Gastroesophageal sphincter (tissue), 4 donors: ENCODE measurements at regions not wholly inside any gene's neighbourhood (a gene's known extent, or its start where the extent isn't known, plus 50 kb on each side); places are given as distances from the start of the nearest gene placed in this dataset.

Experiments
- ATAC-seq: fragments of 150-250 bp; one replicate; pipeline ENCODE4 v1.9.1; 2016; ENCODE audit warnings: mild to moderate bottlenecking, moderate library complexity
- H3K27ac ChIP-seq, 4 donors: fragments of 200-600 bp; sonication (generic) in 3 of 4; 1 replicate in 3 of 4; 2 replicates in 1 of 4; pipeline ENCODE4 v1.5.1; 2016 to 2019
- H3K27me3 ChIP-seq: fragments of 200-600 bp; sonication (generic); one replicate; pipeline ENCODE4 v1.5.1; 2019
- H3K36me3 ChIP-seq, 2 donors: fragments of 200-600 bp; sonication (generic); one replicate each; pipeline ENCODE4 v1.5.1; 2019; ENCODE audit warnings: control low read depth in 1 of 2
- H3K4me1 ChIP-seq, 3 donors: fragments of 200-600 bp; sonication (generic); 1 replicate in 2 of 3; 2 replicates in 1 of 3; pipeline ENCODE4 v1.5.1; 2016 to 2019; ENCODE audit warnings: control low read depth in 2 of 3
- H3K4me3 ChIP-seq, 2 donors: fragments of 200-600 bp; sonication (generic); one replicate each; pipeline ENCODE4 v1.5.1; 2019; ENCODE audit warnings: mild to moderate bottlenecking in 1 of 2, moderate library complexity in 1 of 2
- H3K9me3 ChIP-seq, 3 donors: fragments of 200-600 bp; sonication (generic); one replicate each; pipeline ENCODE4 v1.5.1; 2017 to 2019; ENCODE audit warnings: control low read depth in 2 of 3
- EP300 ChIP-seq: sonication (generic); formaldehyde crosslinking; IDR thresholded peaks from one replicate; pipeline ENCODE4 v1.6.1; 2017; ENCODE audit warnings: antibody characterized with exemption, mild to moderate bottlenecking
- POLR2A ChIP-seq, 2 donors: fragments of 450-650 bp; IDR thresholded peaks; one replicate each; pipeline ENCODE4 v1.6.1; 2017; ENCODE audit warnings: antibody characterized with exemption in 2 of 2, mild to moderate bottlenecking in 2 of 2, moderate library complexity in 1 of 2
- POLR2AphosphoS5 ChIP-seq: sonication (generic); formaldehyde crosslinking; IDR thresholded peaks from one replicate; pipeline ENCODE4 v1.6.1; 2017; ENCODE audit warnings: antibody characterized with exemption
- WGBS, 2 donors: methylation state at CpG; one replicate each; pipeline ENCODE4 v1.1.5; 2018; ENCODE audit warnings: low coverage in 1 of 2; 5-methylcytosine and 5-hydroxymethylcytosine counted together
- TF ChIP-seq, protein P1 (sequence below), 4 experiments: fragments of 200-600 bp in 2 of 4; fragments of 450-650 bp in 2 of 4; sonication (generic) in 1 of 4; IDR thresholded peaks; one replicate each; pipeline ENCODE4 v1.5.1; 2017 to 2019; ENCODE audit warnings: antibody characterized with exemption in 4 of 4, mild to moderate bottlenecking in 2 of 4, moderate library complexity in 2 of 4

DNA sequence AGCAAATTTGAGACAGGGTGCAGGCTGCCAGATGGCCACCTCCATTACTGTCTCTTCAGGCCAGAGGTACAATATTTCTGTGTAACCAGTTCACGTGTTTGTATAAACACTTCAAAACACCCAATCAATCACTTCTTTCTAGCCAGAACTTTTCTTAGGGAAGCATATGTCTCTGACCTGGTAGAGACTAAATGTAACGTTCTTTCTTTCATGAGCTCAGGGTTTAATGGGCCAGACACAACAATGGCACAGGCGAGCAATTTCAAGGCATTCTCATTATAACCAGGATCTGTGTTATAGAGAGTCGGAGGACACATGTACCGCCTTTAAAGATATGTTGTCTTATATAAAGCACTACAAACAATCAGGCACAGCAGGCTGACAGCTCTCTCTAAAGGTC, 1846.4 kb upstream of the PIK3C3 start:
- WGBS, 2 donors = 9 to 41% methylated on average over 5 of the region's 5 CpGs
- H3K4me3 ChIP-seq = no peak overlapping the region
- peaks cover 0 to 6% (median 0%) of the 10 kb centered on the region in 3 donors for H3K4me1 ChIP-seq
- no peak for TF ChIP-seq POLR2AphosphoS5
- no peak for TF ChIP-seq EP300
- no peak for TF ChIP-seq POLR2A (IDR thresholded peaks at IDR 0.05)
- TF ChIP-seq, protein P1, sequence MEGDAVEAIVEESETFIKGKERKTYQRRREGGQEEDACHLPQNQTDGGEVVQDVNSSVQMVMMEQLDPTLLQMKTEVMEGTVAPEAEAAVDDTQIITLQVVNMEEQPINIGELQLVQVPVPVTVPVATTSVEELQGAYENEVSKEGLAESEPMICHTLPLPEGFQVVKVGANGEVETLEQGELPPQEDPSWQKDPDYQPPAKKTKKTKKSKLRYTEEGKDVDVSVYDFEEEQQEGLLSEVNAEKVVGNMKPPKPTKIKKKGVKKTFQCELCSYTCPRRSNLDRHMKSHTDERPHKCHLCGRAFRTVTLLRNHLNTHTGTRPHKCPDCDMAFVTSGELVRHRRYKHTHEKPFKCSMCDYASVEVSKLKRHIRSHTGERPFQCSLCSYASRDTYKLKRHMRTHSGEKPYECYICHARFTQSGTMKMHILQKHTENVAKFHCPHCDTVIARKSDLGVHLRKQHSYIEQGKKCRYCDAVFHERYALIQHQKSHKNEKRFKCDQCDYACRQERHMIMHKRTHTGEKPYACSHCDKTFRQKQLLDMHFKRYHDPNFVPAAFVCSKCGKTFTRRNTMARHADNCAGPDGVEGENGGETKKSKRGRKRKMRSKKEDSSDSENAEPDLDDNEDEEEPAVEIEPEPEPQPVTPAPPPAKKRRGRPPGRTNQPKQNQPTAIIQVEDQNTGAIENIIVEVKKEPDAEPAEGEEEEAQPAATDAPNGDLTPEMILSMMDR (IDR thresholded peaks at IDR 0.05) = no peak
- H3K27ac ChIP-seq = no peak overlapping the region
- ATAC-seq = no peak
- H3K36me3 ChIP-seq = no peaks in the 10 kb centered on the region
- no peaks in the 10 kb centered on the region for H3K27me3 ChIP-seq
- H3K9me3 ChIP-seq = no peaks in the 10 kb centered on the region

GRCh38 chr18:40102903-40103302, 1852.1 kb upstream of the PIK3C3 start:
- H3K27ac ChIP-seq = no peak overlapping the region
- no peaks in the 10 kb centered on the region for H3K9me3 ChIP-seq
- TF ChIP-seq POLR2A (IDR thresholded peaks at IDR 0.05) (no peak), EP300 (no peak), POLR2AphosphoS5 (no peak)
- TF ChIP-seq, protein P1 (IDR thresholded peaks at IDR 0.05) = no peak
- no peaks in the 10 kb centered on the region for H3K36me3 ChIP-seq
- H3K4me1 ChIP-seq = no peaks in the 10 kb centered on the region
- ATAC-seq = no peak
- H3K4me3 ChIP-seq = no peak overlapping the region
- no peaks in the 10 kb centered on the region for H3K27me3 ChIP-seq

DNA sequence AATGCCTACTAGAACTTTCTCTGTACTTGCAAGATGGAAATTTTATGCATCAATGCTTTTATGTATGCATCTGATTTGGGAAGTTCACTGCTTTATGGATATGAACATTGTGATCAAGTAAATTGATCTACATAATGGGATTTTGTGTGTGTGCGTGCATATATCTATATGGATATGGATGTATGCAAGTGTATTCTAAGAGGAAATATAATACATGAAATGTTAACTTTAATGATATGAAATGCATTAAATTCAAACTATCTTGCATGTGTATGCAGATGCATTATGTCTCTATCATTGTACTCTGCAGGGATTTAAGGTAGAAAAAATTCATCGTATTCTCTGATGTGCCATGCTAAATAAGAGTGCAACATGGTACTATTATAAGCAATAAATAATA, 1855.4 kb upstream of the PIK3C3 start:
- Histone ChIP-seq H3K27ac (no peak overlapping the region), H3K36me3 (no peaks in the 10 kb centered on the region), H3K27me3 (no peaks in the 10 kb centered on the region), H3K9me3 (no peaks in the 10 kb centered on the region), H3K4me1 (no peaks in the 10 kb centered on the region), H3K4me3 (no peak overlapping the region)
- WGBS, 2 donors = 76 to 94% methylated on average over 2 of the region's 2 CpGs
- no peak for ATAC-seq
- no peak for TF ChIP-seq EP300
- no peak for TF ChIP-seq POLR2AphosphoS5
- no peak for TF ChIP-seq POLR2A (IDR thresholded peaks at IDR 0.05)
- TF ChIP-seq, protein P1 (IDR thresholded peaks at IDR 0.05) = no peak

DNA sequence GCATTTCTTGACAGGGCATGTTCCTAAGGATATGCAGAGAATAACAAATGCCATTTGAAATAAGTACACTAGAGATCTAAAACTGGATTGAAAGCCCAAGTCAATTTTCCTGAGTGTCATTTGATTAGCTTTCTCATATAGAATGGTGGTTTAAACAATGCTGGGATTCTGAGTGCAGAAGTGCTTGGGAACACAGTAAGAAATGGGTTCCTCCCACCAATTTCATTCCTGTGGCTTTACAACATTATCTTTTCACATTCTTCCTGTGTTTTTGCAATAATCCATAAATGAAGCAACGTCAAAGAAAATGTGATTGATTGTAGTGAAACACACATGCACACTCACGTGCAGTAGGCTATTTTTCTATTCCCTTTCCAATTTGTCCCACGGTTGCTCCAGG, 1858.4 kb upstream of the PIK3C3 start:
- Histone ChIP-seq H3K4me1 (no peaks in the 10 kb centered on the region), H3K9me3 (no peaks in the 10 kb centered on the region), H3K36me3 (no peaks in the 10 kb centered on the region), H3K27me3 (no peaks in the 10 kb centered on the region), H3K27ac (no peak overlapping the region), H3K4me3 (no peak overlapping the region)
- no peak for ATAC-seq
- TF ChIP-seq POLR2AphosphoS5 = no peak
- TF ChIP-seq, protein P1 (IDR thresholded peaks at IDR 0.05) = no peak
- no peak for TF ChIP-seq POLR2A (IDR thresholded peaks at IDR 0.05)
- no peak for TF ChIP-seq EP300
- WGBS, 2 donors = 66 to 82% methylated on average over 3 of the region's 3 CpGs

GRCh38 chr18:40094441-40094840, 1860.6 kb upstream of the PIK3C3 start:
- Histone ChIP-seq H3K4me3 (no peak overlapping the region), H3K9me3 (no peaks in the 10 kb centered on the region), H3K27ac (no peak overlapping the region), H3K4me1 (no peaks in the 10 kb centered on the region), H3K36me3 (no peaks in the 10 kb centered on the region), H3K27me3 (no peaks in the 10 kb centered on the region)
- 40 to 53% methylated on average over 1 to 2 of the region's 2 CpGs for WGBS, 2 donors
- no peak for ATAC-seq
- TF ChIP-seq, protein P1 (IDR thresholded peaks at IDR 0.05) = no peak
- TF ChIP-seq POLR2A (IDR thresholded peaks at IDR 0.05) = no peak
- TF ChIP-seq EP300 = no peak
- TF ChIP-seq POLR2AphosphoS5 = no peak
